LNCAP (cell line): ENCODE measurements at regions not wholly inside any gene's neighbourhood (a gene's known extent, or its start where the extent isn't known, plus 50 kb on each side); places are given as distances from the start of the nearest gene placed in this dataset.

ENCODE experiments used
- TF ChIP-seq, protein P1 (sequence below): fragments of 450-650 bp; IDR thresholded peaks from 2 replicates; pipeline ENCODE4 v1.5.1; 2017; ENCODE audit warnings: mild to moderate bottlenecking

DNA sequence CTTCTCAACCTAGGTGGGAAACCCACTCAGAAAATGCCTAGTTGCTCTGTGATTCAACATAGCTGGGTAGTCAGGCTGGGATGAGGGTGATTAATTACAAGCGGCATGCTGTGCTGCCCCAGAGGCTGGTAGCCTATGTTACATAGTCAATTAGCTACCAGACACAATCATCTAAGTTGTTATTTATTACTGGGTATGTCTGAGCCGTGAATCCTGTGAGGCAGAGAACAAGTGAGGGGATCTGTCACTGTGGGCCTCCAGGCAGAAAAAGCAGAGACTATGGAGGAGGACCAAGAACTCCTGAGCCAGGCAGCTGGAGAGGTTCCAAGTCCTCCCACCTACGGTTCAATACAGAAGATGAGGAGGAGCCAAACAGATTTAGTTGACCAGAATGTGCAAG is 186.6 kb upstream of the BDNF start:
- TF ChIP-seq, protein P1, sequence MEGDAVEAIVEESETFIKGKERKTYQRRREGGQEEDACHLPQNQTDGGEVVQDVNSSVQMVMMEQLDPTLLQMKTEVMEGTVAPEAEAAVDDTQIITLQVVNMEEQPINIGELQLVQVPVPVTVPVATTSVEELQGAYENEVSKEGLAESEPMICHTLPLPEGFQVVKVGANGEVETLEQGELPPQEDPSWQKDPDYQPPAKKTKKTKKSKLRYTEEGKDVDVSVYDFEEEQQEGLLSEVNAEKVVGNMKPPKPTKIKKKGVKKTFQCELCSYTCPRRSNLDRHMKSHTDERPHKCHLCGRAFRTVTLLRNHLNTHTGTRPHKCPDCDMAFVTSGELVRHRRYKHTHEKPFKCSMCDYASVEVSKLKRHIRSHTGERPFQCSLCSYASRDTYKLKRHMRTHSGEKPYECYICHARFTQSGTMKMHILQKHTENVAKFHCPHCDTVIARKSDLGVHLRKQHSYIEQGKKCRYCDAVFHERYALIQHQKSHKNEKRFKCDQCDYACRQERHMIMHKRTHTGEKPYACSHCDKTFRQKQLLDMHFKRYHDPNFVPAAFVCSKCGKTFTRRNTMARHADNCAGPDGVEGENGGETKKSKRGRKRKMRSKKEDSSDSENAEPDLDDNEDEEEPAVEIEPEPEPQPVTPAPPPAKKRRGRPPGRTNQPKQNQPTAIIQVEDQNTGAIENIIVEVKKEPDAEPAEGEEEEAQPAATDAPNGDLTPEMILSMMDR, result no peak

DNA sequence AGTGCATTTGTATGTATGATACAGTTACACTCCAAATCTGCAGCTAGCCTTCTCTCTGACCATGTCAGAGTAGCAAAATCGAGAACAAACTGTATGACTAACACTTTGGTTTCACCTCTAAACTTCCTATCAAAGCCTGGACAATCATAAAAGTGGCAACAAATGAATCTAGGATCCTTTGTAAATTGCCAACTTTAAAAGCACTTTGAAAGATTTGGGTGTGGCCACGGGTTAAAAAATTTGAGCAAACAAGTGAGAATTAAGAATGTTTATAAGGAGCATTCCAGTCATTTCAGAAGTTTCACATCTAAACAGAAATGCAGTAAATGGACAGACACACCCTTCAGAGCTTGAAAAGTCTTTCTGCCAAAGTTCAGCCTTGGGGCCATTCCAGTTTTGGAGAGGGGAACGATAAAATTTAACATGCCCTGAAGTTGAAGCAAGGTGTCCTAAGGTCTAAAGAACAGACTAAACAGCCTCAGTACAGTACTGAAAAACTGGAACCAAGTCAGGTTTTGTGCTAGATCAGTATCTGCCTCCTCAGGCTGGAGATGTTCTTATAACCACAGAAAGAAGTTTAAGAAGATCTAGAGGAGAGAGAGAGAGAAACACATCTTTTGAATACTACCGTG is 181.9 kb upstream of the BDNF start:
- TF ChIP-seq, protein P1, result no peak

DNA sequence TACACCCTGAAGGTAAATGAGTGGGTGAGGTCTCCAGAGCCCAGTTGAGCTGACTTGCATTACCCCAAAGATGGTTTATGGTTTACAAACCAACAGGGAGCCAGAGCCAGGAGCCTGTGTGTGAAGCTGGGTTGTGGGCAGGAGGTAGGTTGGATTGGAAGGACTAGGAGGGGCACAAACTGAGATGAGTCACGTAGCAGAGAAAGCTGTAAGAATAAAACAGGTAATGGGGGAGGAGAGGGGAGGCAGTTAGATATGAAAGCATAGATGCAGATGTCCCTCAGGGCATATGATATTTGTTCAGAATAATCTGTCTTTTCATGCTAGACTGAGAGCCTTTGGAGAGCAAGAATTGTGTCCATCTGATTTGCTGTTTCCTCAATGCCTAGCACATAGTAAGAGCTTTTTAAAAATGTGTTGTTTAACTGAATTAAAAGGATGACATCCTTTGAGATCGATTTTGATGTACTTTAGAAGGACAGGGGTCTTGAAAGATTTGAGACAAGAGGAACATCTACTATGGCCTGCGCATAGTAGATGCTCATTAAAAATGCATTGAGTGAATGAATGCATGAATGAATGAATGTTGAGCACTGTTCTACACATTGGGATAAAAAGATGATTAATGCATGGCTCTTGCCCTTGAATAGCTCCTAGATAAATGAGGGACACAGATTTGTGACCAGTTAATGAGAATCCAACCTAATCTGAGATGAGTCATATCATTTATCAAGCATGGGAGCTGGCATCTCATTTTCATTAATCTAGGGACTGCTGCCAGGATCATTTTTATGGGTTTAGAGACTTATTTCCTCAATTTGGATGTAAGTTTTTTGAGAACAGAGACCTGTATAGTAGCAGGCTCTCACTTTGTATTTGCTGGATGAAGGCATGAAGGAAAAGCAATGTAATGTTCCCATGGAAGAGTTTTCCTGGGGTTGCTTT is 175.8 kb upstream of the BDNF start:
- TF ChIP-seq, protein P1, result no peak

DNA sequence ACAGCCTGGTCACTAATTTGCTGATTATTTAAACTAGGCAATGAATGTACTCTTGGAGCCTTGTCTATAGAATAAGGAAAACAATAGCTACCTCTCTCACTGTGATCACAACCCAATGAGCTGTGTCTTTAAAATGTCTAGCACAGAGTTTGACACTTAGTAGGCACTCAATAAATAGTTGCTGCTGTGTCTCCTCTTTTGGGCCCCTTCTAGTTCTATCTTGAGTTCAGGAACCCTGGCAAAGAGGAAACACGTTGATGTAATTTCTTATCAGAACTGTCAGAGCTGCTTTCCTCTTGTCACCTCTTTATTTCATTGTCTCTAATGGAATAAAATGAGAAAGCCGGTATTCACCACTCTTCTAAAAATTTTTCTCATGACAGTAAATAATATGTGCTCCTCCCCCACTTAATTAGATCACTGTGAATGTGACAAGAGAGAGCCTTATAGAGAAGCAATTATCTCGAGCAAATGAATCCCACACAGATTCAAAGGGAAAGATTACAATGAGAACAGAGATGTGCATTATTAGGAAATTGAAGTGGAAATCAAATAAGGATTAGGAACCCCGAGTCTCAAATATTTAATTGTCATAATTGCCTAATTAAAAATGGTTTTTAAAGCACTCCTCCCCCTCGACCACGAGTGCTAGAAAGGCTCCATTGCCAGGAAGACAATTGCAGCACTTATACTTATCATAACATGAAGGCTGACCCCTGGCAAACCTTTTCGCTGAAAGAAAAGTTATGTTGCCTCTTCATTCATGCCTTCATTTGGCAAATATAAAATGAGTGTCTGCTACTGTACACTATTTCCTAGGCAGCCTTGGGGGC is 175.0 kb upstream of the BDNF start:
- TF ChIP-seq, protein P1, result no peak

DNA sequence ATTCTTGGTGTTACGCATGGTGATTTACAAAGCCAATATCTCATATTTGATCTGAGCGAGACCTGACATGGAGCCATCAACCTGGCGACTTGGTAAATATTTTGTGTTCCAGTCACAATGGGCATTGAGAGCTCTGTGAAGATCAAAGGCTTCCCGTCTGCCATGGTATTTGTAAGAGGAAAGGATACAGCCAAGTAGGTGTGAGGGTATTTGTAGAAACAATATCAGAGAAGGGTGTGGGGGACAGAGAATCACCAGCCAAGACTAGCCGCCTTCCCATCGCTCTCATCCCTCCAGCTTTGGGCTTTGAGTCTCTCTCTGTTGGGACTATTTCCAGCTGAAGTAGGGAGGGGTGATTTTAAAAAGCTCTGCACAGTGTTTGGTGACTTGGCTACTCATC is 173.4 kb upstream of the BDNF start:
- TF ChIP-seq, protein P1, result no peak

DNA sequence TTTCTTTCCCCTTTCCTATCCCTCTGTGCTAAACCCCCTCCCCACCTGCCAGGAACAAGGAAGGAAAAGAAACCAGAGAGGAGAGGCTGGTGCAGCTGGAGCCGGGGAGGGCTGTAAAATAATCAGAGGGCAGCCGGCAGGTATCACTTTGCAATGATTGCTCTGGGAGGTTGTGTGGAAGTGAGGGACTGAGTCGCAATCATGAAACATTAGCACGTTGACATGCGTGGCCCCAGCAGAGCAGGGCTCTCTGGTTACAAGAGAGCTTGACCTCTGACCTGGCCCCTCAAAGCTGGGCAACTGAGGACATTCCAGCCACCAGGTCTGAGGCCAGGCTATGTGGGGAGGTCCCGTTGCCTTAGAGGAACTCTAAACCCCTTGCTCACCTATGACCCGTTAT is 170.8 kb upstream of the BDNF start:
- TF ChIP-seq, protein P1, result no peak

DNA sequence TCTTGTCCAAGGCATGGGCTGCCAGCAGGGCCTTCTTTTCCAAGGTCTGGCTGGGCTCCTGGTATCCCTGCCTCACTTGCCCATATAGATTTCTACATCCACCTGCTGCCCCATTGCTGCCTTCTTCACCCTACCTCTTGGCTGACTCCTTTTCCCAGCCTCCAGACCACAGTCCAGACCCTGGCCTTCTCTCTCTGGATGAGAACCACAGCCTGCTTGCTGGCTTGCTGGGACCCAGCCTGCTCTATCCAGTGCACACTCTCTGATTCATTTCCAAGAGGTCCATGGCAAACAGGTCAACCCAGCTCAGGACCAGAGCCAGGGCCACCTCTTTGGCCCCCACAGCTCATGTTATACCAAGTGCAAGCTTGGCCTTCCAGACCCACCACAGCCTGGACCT is 169.4 kb upstream of the BDNF start:
- TF ChIP-seq, protein P1, result no peak
